ENCODE measurements at regions not wholly inside any gene's neighbourhood (a gene's known extent, or its start where the extent isn't known, plus 50 kb on each side); places are given as distances from the start of the nearest gene placed in this dataset.
"Not testable (repeated sequence)": the region's sequence is repeated elsewhere in the genome, so short reads cannot be mapped to it uniquely, and the experiment has no call there.

DNA sequence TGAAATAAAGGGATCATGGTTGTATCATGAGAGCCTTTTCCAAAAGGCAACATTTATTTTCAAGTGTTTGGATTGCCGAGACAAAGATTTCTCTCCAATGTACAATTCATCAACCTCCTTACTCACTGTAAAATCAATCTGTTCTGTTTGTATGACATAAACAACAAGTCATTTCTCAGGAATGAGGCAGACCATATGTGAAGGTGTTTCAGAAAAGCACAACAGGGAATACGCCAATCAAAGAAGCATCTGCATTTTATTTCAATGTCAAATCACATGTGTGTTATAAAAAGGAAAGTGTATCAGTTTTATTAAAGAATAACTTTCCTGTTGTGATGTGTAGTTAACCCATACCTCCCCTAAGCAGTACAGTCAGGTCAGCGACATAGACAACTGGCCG is 653.7 kb downstream of the TFAP2A start:
- no peak overlapping the region for H3K4me3 ChIP-seq (ENCODE audit: control insufficient read depth in 1 of 2, extremely low read depth in 1 of 2, low read length in 1 of 2)
- Mint-ChIP-seq H3K9me3 (peaks cover 0 to 4% (median 0%) of the 10 kb centered on the region in 3 donors), H3K27me3 (no peaks in the 10 kb centered on the region), H3K4me3 (no peak overlapping the region), H3K4me1 (no peaks in the 10 kb centered on the region), H3K36me3 (no peaks in the 10 kb centered on the region), H3K27ac (no peak overlapping the region)
- H3K9me3 ChIP-seq = no peaks in the 10 kb centered on the region
- ATAC-seq (replicated peaks in 1 of 4) (no peak), DNase-seq (no peak)
- CTCF ChIA-PET = no interaction called here
- H3K27me3 ChIP-seq (replicated peaks in 1 of 2; ENCODE audit: control insufficient read depth in 2 of 2, extremely low read depth in 1 of 2, insufficient read depth in 2 of 2, low read length in 1 of 2) = no peaks in the 10 kb centered on the region
- WGBS (ENCODE audit: insufficient coverage) = 83% methylated on average over 2 of the region's 4 CpGs
- H3K27ac ChIP-seq (ENCODE audit: low read length) = no peak overlapping the region
- no peaks in the 10 kb centered on the region for H3K4me1 ChIP-seq (ENCODE audit: control insufficient read depth in 1 of 2, extremely low read depth in 1 of 2, insufficient read depth in 2 of 2, low read length in 2 of 2)
- H3K36me3 ChIP-seq (ENCODE audit: control insufficient read depth in 2 of 2, extremely low read depth in 1 of 2, insufficient read depth in 1 of 2, low read length in 1 of 2) = no peaks in the 10 kb centered on the region
- POLR2A ChIA-PET = no interaction called here

DNA sequence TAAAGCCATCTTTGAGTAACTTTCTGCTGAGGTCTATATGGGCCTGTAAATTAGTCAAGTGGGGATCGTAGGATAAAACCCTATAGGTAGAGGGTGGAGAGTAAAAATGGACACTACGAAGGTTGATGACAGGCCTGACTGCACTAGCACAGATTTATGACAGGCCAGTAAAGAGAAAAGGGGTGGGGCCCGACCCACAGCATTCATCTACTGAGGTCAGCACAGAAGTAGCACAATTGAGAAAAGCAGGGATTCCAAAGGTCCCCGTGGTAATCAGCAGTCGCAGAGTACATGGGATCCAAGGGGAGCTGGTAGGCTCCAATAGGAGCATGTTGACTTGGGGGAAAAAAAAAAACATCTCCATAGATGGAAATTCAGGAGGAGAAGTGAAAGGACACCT is 660.4 kb downstream of the TFAP2A start:
- DNase-seq = no peak
- Histone ChIP-seq H3K4me3 (ENCODE audit: control insufficient read depth in 1 of 2, extremely low read depth in 1 of 2, low read length in 1 of 2) (no peak overlapping the region), H3K36me3 (ENCODE audit: control insufficient read depth in 2 of 2, extremely low read depth in 1 of 2, insufficient read depth in 1 of 2, low read length in 1 of 2) (no peaks in the 10 kb centered on the region), H3K9me3 (no peaks in the 10 kb centered on the region), H3K4me1 (ENCODE audit: control insufficient read depth in 1 of 2, extremely low read depth in 1 of 2, insufficient read depth in 2 of 2, low read length in 2 of 2) (no peaks in the 10 kb centered on the region), H3K27ac (ENCODE audit: low read length) (no peak overlapping the region), H3K27me3 (replicated peaks in 1 of 2; ENCODE audit: control insufficient read depth in 2 of 2, extremely low read depth in 1 of 2, insufficient read depth in 2 of 2, low read length in 1 of 2) (no peaks in the 10 kb centered on the region)
- 60% methylated on average over 2 of the region's 5 CpGs for WGBS (ENCODE audit: insufficient coverage)
- ChIA-PET CTCF (no interaction called here), POLR2A (no interaction called here)
- Mint-ChIP-seq H3K9me3 (peaks cover 4 to 16% (median 5%) of the 10 kb centered on the region in 3 donors), H3K36me3 (no peaks in the 10 kb centered on the region), H3K27me3 (no peaks in the 10 kb centered on the region), H3K27ac (no peak overlapping the region), H3K4me3 (no peak overlapping the region), H3K4me1 (no peaks in the 10 kb centered on the region)
- ATAC-seq (replicated peaks in 1 of 4) = no peak

DNA sequence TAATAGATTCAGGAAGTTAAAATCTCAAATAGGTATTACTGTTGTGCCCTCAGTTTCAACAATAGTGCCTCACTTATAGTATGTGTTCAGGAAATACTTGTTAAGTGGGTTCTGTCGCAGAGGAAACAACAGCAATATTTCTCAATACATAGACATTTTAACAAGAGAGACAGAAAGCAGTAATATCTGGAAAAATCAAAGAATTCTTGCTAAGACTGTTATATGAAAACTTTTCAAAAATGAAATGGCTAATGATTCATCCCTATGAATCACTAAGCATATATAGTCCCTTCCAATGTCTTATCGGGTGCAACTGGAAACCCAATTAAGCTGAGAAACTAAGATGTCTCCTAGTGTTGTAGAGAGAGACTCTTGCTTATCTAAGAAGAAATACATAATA is 668.9 kb downstream of the TFAP2A start:
- no peaks in the 10 kb centered on the region for H3K27me3 ChIP-seq (replicated peaks in 1 of 2; ENCODE audit: control insufficient read depth in 2 of 2, extremely low read depth in 1 of 2, insufficient read depth in 2 of 2, low read length in 1 of 2)
- POLR2A ChIA-PET = no interaction called here
- no peaks in the 10 kb centered on the region for H3K4me1 ChIP-seq (ENCODE audit: control insufficient read depth in 1 of 2, extremely low read depth in 1 of 2, insufficient read depth in 2 of 2, low read length in 2 of 2)
- peaks cover 7 to 17% (median 13%) of the 10 kb centered on the region in 3 donors for H3K9me3 Mint-ChIP-seq
- H3K27ac Mint-ChIP-seq = no peak overlapping the region
- no peak for ATAC-seq (replicated peaks in 1 of 4)
- no peaks in the 10 kb centered on the region for H3K27me3 Mint-ChIP-seq
- no peak overlapping the region for H3K4me3 Mint-ChIP-seq
- no peaks in the 10 kb centered on the region for H3K9me3 ChIP-seq
- no peaks in the 10 kb centered on the region for H3K36me3 Mint-ChIP-seq
- CTCF ChIA-PET = no interaction called here
- DNase-seq = no peak
- H3K36me3 ChIP-seq (ENCODE audit: control insufficient read depth in 2 of 2, extremely low read depth in 1 of 2, insufficient read depth in 1 of 2, low read length in 1 of 2) = no peaks in the 10 kb centered on the region
- H3K4me3 ChIP-seq (ENCODE audit: control insufficient read depth in 1 of 2, extremely low read depth in 1 of 2, low read length in 1 of 2) = no peak overlapping the region
- no peak overlapping the region for H3K27ac ChIP-seq (ENCODE audit: low read length)
- no CpG with 5 or more reads among the region's 2 CpGs for WGBS (ENCODE audit: insufficient coverage)
- H3K4me1 Mint-ChIP-seq = no peaks in the 10 kb centered on the region

DNA sequence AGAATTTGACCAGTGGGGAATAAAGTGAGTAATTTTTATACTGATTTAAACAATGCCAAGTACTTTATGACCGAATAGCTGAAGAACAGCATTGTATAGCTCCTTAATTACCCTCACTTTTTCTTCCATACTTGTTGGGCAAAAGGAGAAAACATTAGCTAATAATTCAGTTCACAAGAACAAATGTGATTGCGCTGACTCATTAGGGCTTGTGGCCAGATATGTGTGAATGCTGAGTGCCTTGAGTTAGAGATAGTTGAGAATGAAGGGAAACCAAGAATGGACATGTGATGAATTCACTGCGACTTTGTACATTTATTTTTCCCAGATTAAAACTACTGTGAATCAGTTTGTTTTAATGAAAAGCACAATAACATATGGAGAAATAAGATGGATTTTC is 669.4 kb downstream of the TFAP2A start:
- Histone ChIP-seq H3K9me3 (no peaks in the 10 kb centered on the region), H3K36me3 (ENCODE audit: control insufficient read depth in 2 of 2, extremely low read depth in 1 of 2, insufficient read depth in 1 of 2, low read length in 1 of 2) (no peaks in the 10 kb centered on the region), H3K4me1 (ENCODE audit: control insufficient read depth in 1 of 2, extremely low read depth in 1 of 2, insufficient read depth in 2 of 2, low read length in 2 of 2) (no peaks in the 10 kb centered on the region), H3K4me3 (ENCODE audit: control insufficient read depth in 1 of 2, extremely low read depth in 1 of 2, low read length in 1 of 2) (no peak overlapping the region), H3K27me3 (replicated peaks in 1 of 2; ENCODE audit: control insufficient read depth in 2 of 2, extremely low read depth in 1 of 2, insufficient read depth in 2 of 2, low read length in 1 of 2) (no peaks in the 10 kb centered on the region), H3K27ac (ENCODE audit: low read length) (no peak overlapping the region)
- no CpG with 5 or more reads among the region's 3 CpGs for WGBS (ENCODE audit: insufficient coverage)
- H3K9me3 Mint-ChIP-seq = peaks cover 7 to 17% (median 13%) of the 10 kb centered on the region in 3 donors
- no peak for ATAC-seq (replicated peaks in 1 of 4)
- no peak overlapping the region for H3K4me3 Mint-ChIP-seq
- no peak for DNase-seq
- H3K27ac Mint-ChIP-seq = no peak overlapping the region
- H3K27me3 Mint-ChIP-seq = no peaks in the 10 kb centered on the region
- H3K4me1 Mint-ChIP-seq = no peaks in the 10 kb centered on the region
- POLR2A ChIA-PET = no interaction called here
- CTCF ChIA-PET = no interaction called here
- H3K36me3 Mint-ChIP-seq = no peaks in the 10 kb centered on the region

DNA sequence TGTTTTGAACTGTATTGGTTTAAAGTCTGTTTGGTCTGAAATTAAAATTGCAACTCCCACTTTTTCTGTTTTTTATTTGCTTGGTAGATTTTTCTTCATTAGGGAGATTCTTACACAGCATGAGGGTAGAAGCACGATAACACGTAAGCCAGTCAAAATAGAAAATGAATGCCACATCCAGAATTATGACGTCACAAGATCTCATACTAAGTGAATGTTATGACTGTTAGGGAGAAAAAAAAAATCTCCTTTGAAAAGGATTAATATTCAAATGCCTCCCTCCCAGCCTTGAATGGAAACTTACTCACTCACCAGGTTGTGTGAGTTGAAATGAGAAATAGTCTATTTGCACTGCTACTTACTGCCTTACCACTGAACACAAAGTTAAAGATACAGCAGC is 670.8 kb downstream of the TFAP2A start:
- Mint-ChIP-seq H3K4me1 (no peaks in the 10 kb centered on the region), H3K27me3 (no peaks in the 10 kb centered on the region), H3K36me3 (no peaks in the 10 kb centered on the region), H3K27ac (no peak overlapping the region), H3K4me3 (no peak overlapping the region), H3K9me3 (peaks cover 7 to 13% (median 13%) of the 10 kb centered on the region in 3 donors)
- Histone ChIP-seq H3K4me3 (ENCODE audit: control insufficient read depth in 1 of 2, extremely low read depth in 1 of 2, low read length in 1 of 2) (no peak overlapping the region), H3K27me3 (replicated peaks in 1 of 2; ENCODE audit: control insufficient read depth in 2 of 2, extremely low read depth in 1 of 2, insufficient read depth in 2 of 2, low read length in 1 of 2) (no peaks in the 10 kb centered on the region), H3K36me3 (ENCODE audit: control insufficient read depth in 2 of 2, extremely low read depth in 1 of 2, insufficient read depth in 1 of 2, low read length in 1 of 2) (no peaks in the 10 kb centered on the region), H3K27ac (ENCODE audit: low read length) (no peak overlapping the region), H3K4me1 (ENCODE audit: control insufficient read depth in 1 of 2, extremely low read depth in 1 of 2, insufficient read depth in 2 of 2, low read length in 2 of 2) (no peaks in the 10 kb centered on the region), H3K9me3 (no peaks in the 10 kb centered on the region)
- ChIA-PET CTCF (no interaction called here), POLR2A (no interaction called here)
- WGBS (ENCODE audit: insufficient coverage) = no CpG with 5 or more reads among the region's 3 CpGs
- ATAC-seq (replicated peaks in 1 of 4) = no peak
- no peak for DNase-seq

DNA sequence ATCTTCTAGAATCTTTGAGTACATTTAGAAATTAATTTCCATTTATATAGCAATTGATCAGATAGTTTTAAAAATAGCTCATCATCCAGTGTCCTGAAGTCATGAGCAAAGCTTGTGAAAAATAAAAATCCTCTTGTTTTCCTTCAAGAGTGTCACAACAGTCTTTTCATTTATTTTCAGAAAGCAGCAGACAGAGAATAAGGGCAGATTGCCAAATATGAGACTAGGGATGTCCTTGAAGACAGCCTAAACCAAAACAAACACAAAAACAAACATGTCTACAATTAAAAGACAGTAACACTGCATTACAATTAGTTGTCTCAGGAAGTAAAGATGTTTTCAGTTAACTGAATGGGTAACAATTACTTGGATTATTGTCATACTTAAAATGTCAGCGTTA is 682.8 kb downstream of the TFAP2A start:
- Histone ChIP-seq H3K4me3 (ENCODE audit: control insufficient read depth in 1 of 2, extremely low read depth in 1 of 2, low read length in 1 of 2) (no peak overlapping the region), H3K27me3 (replicated peaks in 1 of 2; ENCODE audit: control insufficient read depth in 2 of 2, extremely low read depth in 1 of 2, insufficient read depth in 2 of 2, low read length in 1 of 2) (no peaks in the 10 kb centered on the region), H3K4me1 (ENCODE audit: control insufficient read depth in 1 of 2, extremely low read depth in 1 of 2, insufficient read depth in 2 of 2, low read length in 2 of 2) (no peaks in the 10 kb centered on the region), H3K27ac (ENCODE audit: low read length) (no peak overlapping the region), H3K9me3 (no peaks in the 10 kb centered on the region), H3K36me3 (ENCODE audit: control insufficient read depth in 2 of 2, extremely low read depth in 1 of 2, insufficient read depth in 1 of 2, low read length in 1 of 2) (no peaks in the 10 kb centered on the region)
- no peaks in the 10 kb centered on the region for H3K27me3 Mint-ChIP-seq
- no peaks in the 10 kb centered on the region for H3K4me1 Mint-ChIP-seq
- H3K36me3 Mint-ChIP-seq = no peaks in the 10 kb centered on the region
- DNase-seq (no peak), ATAC-seq (replicated peaks in 1 of 4) (no peak)
- POLR2A ChIA-PET = no interaction called here
- peaks cover 6 to 13% (median 12%) of the 10 kb centered on the region in 3 donors for H3K9me3 Mint-ChIP-seq
- no peak overlapping the region for H3K4me3 Mint-ChIP-seq
- no CpG with 5 or more reads among the region's 1 CpG for WGBS (ENCODE audit: insufficient coverage)
- CTCF ChIA-PET = no interaction called here
- H3K27ac Mint-ChIP-seq = no peak overlapping the region

DNA sequence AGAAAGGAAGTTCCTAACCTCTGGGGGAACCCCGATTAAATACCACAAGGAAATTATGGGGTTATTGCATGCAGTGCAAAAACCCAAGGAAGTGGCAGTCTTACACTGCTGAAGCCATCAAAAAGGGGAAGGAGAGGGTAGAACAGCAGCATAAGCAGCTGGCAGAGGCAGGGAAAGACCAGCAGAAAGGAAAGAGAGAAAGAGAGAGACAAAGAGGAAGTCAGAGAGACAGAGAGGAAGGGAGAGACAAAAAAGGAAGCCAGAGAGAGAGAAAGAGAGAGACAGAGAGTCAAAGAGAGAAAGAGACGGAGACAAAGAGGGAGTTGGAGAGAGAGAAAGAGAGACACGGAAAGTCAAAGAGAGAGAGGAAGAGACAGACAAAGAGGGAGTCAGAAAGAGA is 689.1 kb downstream of the TFAP2A start:
- H3K4me1 Mint-ChIP-seq; H3K27me3 ChIP-seq (replicated peaks in 1 of 2; ENCODE audit: control insufficient read depth in 2 of 2, extremely low read depth in 1 of 2, insufficient read depth in 2 of 2, low read length in 1 of 2); H3K36me3 Mint-ChIP-seq; ATAC-seq (replicated peaks in 1 of 4); H3K36me3 ChIP-seq (ENCODE audit: control insufficient read depth in 2 of 2, extremely low read depth in 1 of 2, insufficient read depth in 1 of 2, low read length in 1 of 2); DNase-seq; CTCF ChIA-PET; H3K4me3 Mint-ChIP-seq; H3K4me3 ChIP-seq (ENCODE audit: control insufficient read depth in 1 of 2, extremely low read depth in 1 of 2, low read length in 1 of 2); H3K4me1 ChIP-seq (ENCODE audit: control insufficient read depth in 1 of 2, extremely low read depth in 1 of 2, insufficient read depth in 2 of 2, low read length in 2 of 2); H3K27ac ChIP-seq (ENCODE audit: low read length); POLR2A ChIA-PET; H3K9me3 ChIP-seq; H3K27ac Mint-ChIP-seq; H3K27me3 Mint-ChIP-seq: not testable (repeated sequence)
- H3K9me3 Mint-ChIP-seq = peaks cover 4 to 20% (median 13%) of the 10 kb centered on the region in 3 donors
- 46% methylated on average over 3 of the region's 3 CpGs for WGBS (ENCODE audit: insufficient coverage)
